Nephron progenitor cell (in vitro differentiated cells): ENCODE measurements at regions not wholly inside any gene's neighbourhood (a gene's known extent, or its start where the extent isn't known, plus 50 kb on each side); places are given as distances from the start of the nearest gene placed in this dataset.

Experiments used
- DNase-seq: peaks from one replicate; pipeline ENCODE4 v3.0.0; 2021
- H3K27ac Mint-ChIP-seq: 2 replicates; pipeline ENCODE4 v1.8.0; 2021; ENCODE audit warnings: mild to moderate bottlenecking, moderate library complexity, mixed read lengths
- H3K27me3 Mint-ChIP-seq: 2 replicates; pipeline ENCODE4 v1.8.0; 2021; ENCODE audit warnings: mild to moderate bottlenecking, low read depth, mixed read lengths; ENCODE audit not compliant: poor library complexity
- H3K36me3 Mint-ChIP-seq: 2 replicates; pipeline ENCODE4 v1.8.0; 2021; ENCODE audit warnings: low read depth, mixed read lengths
- H3K4me1 Mint-ChIP-seq: 2 replicates; pipeline ENCODE4 v1.8.0; 2021; ENCODE audit warnings: mixed read lengths
- H3K4me3 Mint-ChIP-seq: 2 replicates; pipeline ENCODE4 v1.8.0; 2021; ENCODE audit warnings: mild to moderate bottlenecking, moderate library complexity, mixed read lengths
- H3K9me3 Mint-ChIP-seq: 2 replicates; pipeline ENCODE4 v1.8.0; 2021; ENCODE audit warnings: mild to moderate bottlenecking, moderate library complexity, mixed read lengths
- CTCF ChIP-seq: fragments of 200-600 bp; sonication (generic); IDR thresholded peaks from 2 replicates; pipeline ENCODE4 v1.5.0; 2021; ENCODE audit warnings: antibody characterized with exemption

GRCh38 chr13:95456815-95457214 lies 95.7 kb upstream of the CLDN10 start:
- Mint-ChIP-seq H3K27me3 (peaks cover 17% of the 10 kb centered on the region), H3K9me3 (peaks cover 33% of the 10 kb centered on the region), H3K27ac (no peak overlapping the region), H3K4me1 (no peaks in the 10 kb centered on the region), H3K4me3 (no peak overlapping the region), H3K36me3 (peaks cover 7% of the 10 kb centered on the region)
- TF ChIP-seq CTCF = no peak
- no peak for DNase-seq

GRCh38 chr13:95457294-95457693 lies 95.2 kb upstream of the CLDN10 start:
- Mint-ChIP-seq H3K27ac (no peak overlapping the region), H3K4me3 (no peak overlapping the region), H3K9me3 (peaks cover 33% of the 10 kb centered on the region), H3K4me1 (no peaks in the 10 kb centered on the region), H3K27me3 (peaks cover 17% of the 10 kb centered on the region), H3K36me3 (peaks cover 7% of the 10 kb centered on the region)
- no peak for TF ChIP-seq CTCF
- DNase-seq = no peak

GRCh38 chr13:95462801-95463200 lies 89.7 kb upstream of the CLDN10 start:
- Mint-ChIP-seq H3K4me1 (no peaks in the 10 kb centered on the region), H3K27ac (no peak overlapping the region), H3K4me3 (no peak overlapping the region), H3K9me3 (peaks cover 33% of the 10 kb centered on the region), H3K36me3 (peaks cover 7% of the 10 kb centered on the region), H3K27me3 (peaks cover 9% of the 10 kb centered on the region)
- no peak for DNase-seq
- TF ChIP-seq CTCF = no peak

- Mint-ChIP-seq H3K36me3 (peaks cover 7% of the 10 kb centered on the region), H3K27ac (no peak overlapping the region), H3K4me1 (no peaks in the 10 kb centered on the region), H3K9me3 (peaks cover 26% of the 10 kb centered on the region), H3K27me3 (peaks cover 2% of the 10 kb centered on the region), H3K4me3 (no peak overlapping the region)
- DNase-seq = no peak
- TF ChIP-seq CTCF = no peak
Observed at GRCh38 chr13:95463531-95463930, 89.0 kb upstream of the CLDN10 start.

- Mint-ChIP-seq H3K27ac (peak overlapping the region; percentile 17), H3K4me3 (no peak overlapping the region), H3K36me3 (no peaks in the 10 kb centered on the region), H3K4me1 (no peaks in the 10 kb centered on the region), H3K27me3 (peaks cover 14% of the 10 kb centered on the region), H3K9me3 (no peaks in the 10 kb centered on the region)
- TF ChIP-seq CTCF = no peak
- DNase-seq = no peak
Observed at GRCh38 chr13:95470574-95471366, 81.8 kb upstream of the CLDN10 start.

- no peaks in the 10 kb centered on the region for H3K4me1 Mint-ChIP-seq
Observed at GRCh38 chr13:95471960-95472359, 80.6 kb upstream of the CLDN10 start.

More at GRCh38 chr13:95471960-95472359, 80.6 kb upstream of the CLDN10 start:
- no peak for TF ChIP-seq CTCF
- Mint-ChIP-seq H3K4me3 (no peak overlapping the region), H3K9me3 (no peaks in the 10 kb centered on the region), H3K27me3 (peaks cover 19% of the 10 kb centered on the region), H3K36me3 (no peaks in the 10 kb centered on the region), H3K27ac (no peak overlapping the region)
- DNase-seq = no peak
